ENCODE measurements at regions not wholly inside any gene's neighbourhood (a gene's known extent, or its start where the extent isn't known, plus 50 kb on each side); places are given as distances from the start of the nearest gene placed in this dataset.

GRCh38 chr6:145018027-145018426 is 717.3 kb downstream of the EPM2A start:
- H3K27me3 Mint-ChIP-seq (ENCODE audit: low read depth): peaks cover 3% of the 10 kb centered on the region
- peaks cover 5% of the 10 kb centered on the region for H3K4me1 Mint-ChIP-seq (ENCODE audit: low read depth)
- ATAC-seq (no peak), DNase-seq (no peak)
- no peak overlapping the region for H3K4me3 Mint-ChIP-seq
- no peaks in the 10 kb centered on the region for H3K9me3 Mint-ChIP-seq
- no peaks in the 10 kb centered on the region for H3K36me3 Mint-ChIP-seq (ENCODE audit: insufficient read depth)

GRCh38 chr6:145020114-145020513 is 715.2 kb downstream of the EPM2A start:
- no peaks in the 10 kb centered on the region for H3K9me3 Mint-ChIP-seq
- ATAC-seq (no peak), DNase-seq (no peak)
- peaks cover 4% of the 10 kb centered on the region for H3K27me3 Mint-ChIP-seq (ENCODE audit: low read depth)
- H3K4me1 Mint-ChIP-seq (ENCODE audit: low read depth): peaks cover 5% of the 10 kb centered on the region
- H3K4me3 Mint-ChIP-seq: no peak overlapping the region
- H3K36me3 Mint-ChIP-seq (ENCODE audit: insufficient read depth): no peaks in the 10 kb centered on the region

DNA sequence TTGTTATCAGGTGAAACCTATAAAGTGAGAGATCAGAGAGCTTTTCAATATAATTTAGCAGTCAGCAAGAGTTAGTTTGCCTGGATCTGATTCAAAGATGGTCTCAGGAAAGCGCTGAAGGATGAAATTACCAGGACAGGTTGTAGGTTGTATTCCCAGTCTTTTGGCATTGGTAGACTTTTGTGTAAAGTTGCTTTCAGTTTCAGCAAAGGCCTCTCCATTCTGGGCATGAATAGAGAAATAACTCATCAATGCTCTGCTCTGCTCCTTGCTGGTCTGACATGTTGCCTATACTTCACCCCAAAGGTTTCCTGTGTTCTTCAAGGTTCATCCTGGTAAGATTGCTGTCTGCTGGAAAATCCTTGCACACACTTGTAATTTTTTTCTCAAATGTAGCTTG is 714.8 kb downstream of the EPM2A start:
- DNase-seq: no peak
- Mint-ChIP-seq H3K9me3 (no peaks in the 10 kb centered on the region), H3K4me3 (no peak overlapping the region), H3K4me1 (ENCODE audit: low read depth) (peaks cover 5% of the 10 kb centered on the region), H3K36me3 (ENCODE audit: insufficient read depth) (no peaks in the 10 kb centered on the region), H3K27me3 (ENCODE audit: low read depth) (peaks cover 4% of the 10 kb centered on the region)
- no peak for ATAC-seq

DNA sequence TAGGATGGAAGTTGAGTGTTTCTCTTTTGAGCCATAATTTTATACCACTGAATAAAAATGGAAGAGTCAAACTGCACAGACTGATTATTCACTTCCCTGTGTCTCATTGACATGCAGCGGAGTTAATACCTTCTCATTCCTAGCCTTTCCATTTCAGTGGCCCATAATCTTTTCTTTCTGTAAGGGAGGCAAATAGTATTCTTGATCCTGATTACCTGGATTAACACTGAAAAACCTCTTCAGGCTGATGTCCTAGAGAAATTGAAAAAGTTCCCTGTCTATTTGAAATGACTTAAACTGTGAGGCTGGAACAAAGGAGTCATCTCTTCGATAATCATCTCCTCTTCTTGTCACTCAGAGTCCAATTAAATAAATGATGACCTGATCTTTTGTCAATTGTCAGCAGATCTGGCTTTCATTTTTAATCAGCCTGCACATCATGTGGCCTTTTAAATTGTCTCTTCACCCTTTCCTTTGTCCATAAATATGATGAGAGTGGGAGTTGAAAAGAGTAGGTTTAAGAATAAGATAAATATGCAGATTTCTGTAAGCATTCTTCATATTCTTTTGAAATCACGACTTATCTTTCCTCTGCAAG is 713.0 kb downstream of the EPM2A start:
- no peak for DNase-seq
- H3K9me3 Mint-ChIP-seq: no peaks in the 10 kb centered on the region
- no peak overlapping the region for H3K4me3 Mint-ChIP-seq
- peaks cover 7% of the 10 kb centered on the region for H3K27me3 Mint-ChIP-seq (ENCODE audit: low read depth)
- no peak for ATAC-seq
- no peaks in the 10 kb centered on the region for H3K36me3 Mint-ChIP-seq (ENCODE audit: insufficient read depth)
- no peaks in the 10 kb centered on the region for H3K4me1 Mint-ChIP-seq (ENCODE audit: low read depth)

GRCh38 chr6:145023116-145023726 is 712.1 kb downstream of the EPM2A start:
- H3K4me3 Mint-ChIP-seq: no peak overlapping the region
- no peak for ATAC-seq
- H3K9me3 Mint-ChIP-seq: no peaks in the 10 kb centered on the region
- no peaks in the 10 kb centered on the region for H3K36me3 Mint-ChIP-seq (ENCODE audit: insufficient read depth)
- peaks cover 16% of the 10 kb centered on the region for H3K27me3 Mint-ChIP-seq (ENCODE audit: low read depth)
- DNase-seq: no peak
- H3K4me1 Mint-ChIP-seq (ENCODE audit: low read depth): no peaks in the 10 kb centered on the region

GRCh38 chr6:145025488-145025887 is 709.8 kb downstream of the EPM2A start:
- ATAC-seq (no peak), DNase-seq (no peak)
- Mint-ChIP-seq H3K4me1 (ENCODE audit: low read depth) (no peaks in the 10 kb centered on the region), H3K27me3 (ENCODE audit: low read depth) (peaks cover 21% of the 10 kb centered on the region), H3K4me3 (no peak overlapping the region), H3K9me3 (no peaks in the 10 kb centered on the region), H3K36me3 (ENCODE audit: insufficient read depth) (no peaks in the 10 kb centered on the region)

- ATAC-seq (no peak), DNase-seq (no peak)
- no peak overlapping the region for H3K4me3 Mint-ChIP-seq
- H3K36me3 Mint-ChIP-seq (ENCODE audit: insufficient read depth): no peaks in the 10 kb centered on the region
- H3K9me3 Mint-ChIP-seq: no peaks in the 10 kb centered on the region
- H3K4me1 Mint-ChIP-seq (ENCODE audit: low read depth): no peaks in the 10 kb centered on the region
- H3K27me3 Mint-ChIP-seq (ENCODE audit: low read depth): peaks cover 20% of the 10 kb centered on the region
Observed at GRCh38 chr6:145026267-145026679, 709.0 kb downstream of the EPM2A start.

- DNase-seq: no peak
- H3K27me3 Mint-ChIP-seq (ENCODE audit: low read depth): peaks cover 17% of the 10 kb centered on the region
- H3K36me3 Mint-ChIP-seq (ENCODE audit: insufficient read depth): no peaks in the 10 kb centered on the region
- no peaks in the 10 kb centered on the region for H3K9me3 Mint-ChIP-seq
- H3K4me1 Mint-ChIP-seq (ENCODE audit: low read depth): no peaks in the 10 kb centered on the region
- ATAC-seq: no peak
- no peak overlapping the region for H3K4me3 Mint-ChIP-seq
Observed at GRCh38 chr6:145028144-145028818, 707.0 kb downstream of the EPM2A start.

- Mint-ChIP-seq H3K4me3 (no peak overlapping the region), H3K9me3 (no peaks in the 10 kb centered on the region), H3K36me3 (ENCODE audit: insufficient read depth) (no peaks in the 10 kb centered on the region), H3K27me3 (ENCODE audit: low read depth) (peaks cover 17% of the 10 kb centered on the region), H3K4me1 (ENCODE audit: low read depth) (no peaks in the 10 kb centered on the region)
- DNase-seq (no peak), ATAC-seq (no peak)
Observed at GRCh38 chr6:145031001-145031400, 704.3 kb downstream of the EPM2A start.

DNA sequence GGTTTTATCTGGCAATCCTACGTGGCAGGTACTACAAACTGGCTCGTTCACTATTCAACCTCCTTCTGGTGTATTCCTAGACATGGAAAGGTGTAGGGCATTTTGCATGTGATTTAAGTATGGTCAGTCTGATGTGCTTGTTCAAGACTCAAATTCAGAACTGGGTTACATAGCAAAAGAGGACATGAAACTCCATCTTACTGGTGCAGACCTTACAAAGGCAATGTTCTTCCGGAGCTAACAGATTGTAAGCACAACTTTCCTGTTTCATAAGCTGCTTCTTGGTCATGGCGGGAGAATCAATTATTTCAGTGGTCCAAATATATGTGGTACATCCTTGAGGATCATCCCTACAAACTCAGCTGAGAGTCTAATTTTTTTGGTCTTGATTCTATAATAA is 703.4 kb downstream of the EPM2A start:
- Mint-ChIP-seq H3K27me3 (ENCODE audit: low read depth) (peaks cover 15% of the 10 kb centered on the region), H3K36me3 (ENCODE audit: insufficient read depth) (no peaks in the 10 kb centered on the region), H3K4me3 (no peak overlapping the region), H3K9me3 (no peaks in the 10 kb centered on the region), H3K4me1 (ENCODE audit: low read depth) (no peaks in the 10 kb centered on the region)
- ATAC-seq (no peak), DNase-seq (no peak)

DNA sequence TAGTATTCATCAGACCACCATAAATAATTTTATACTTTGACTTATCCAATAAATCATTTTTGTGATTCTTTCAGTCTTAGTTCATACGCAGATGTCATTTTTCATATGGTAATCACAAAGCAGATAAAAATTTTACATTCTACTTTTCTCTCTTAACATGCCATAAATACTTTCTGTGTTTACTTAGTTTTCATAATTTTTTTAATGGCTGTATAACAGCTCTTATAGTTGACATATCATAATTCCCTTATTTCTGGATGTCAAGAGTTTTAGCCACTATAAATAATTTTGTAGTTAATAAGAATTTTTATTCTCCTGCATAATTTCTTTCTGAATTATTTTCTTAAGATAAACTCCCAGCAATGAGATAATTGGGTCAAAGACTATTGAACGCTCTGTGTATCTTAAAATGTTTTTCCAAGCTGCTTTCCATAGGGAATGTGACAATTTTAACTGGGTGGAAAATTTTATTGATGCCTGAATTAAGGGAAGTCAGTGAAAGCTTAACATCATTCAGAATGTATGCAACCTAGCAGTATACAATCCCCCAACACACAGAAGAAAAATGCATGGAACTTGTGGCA is 702.7 kb downstream of the EPM2A start:
- Mint-ChIP-seq H3K36me3 (ENCODE audit: insufficient read depth) (no peaks in the 10 kb centered on the region), H3K4me3 (no peak overlapping the region), H3K27me3 (ENCODE audit: low read depth) (peaks cover 11% of the 10 kb centered on the region), H3K9me3 (no peaks in the 10 kb centered on the region), H3K4me1 (ENCODE audit: low read depth) (no peaks in the 10 kb centered on the region)
- ATAC-seq (no peak), DNase-seq (no peak)

DNA sequence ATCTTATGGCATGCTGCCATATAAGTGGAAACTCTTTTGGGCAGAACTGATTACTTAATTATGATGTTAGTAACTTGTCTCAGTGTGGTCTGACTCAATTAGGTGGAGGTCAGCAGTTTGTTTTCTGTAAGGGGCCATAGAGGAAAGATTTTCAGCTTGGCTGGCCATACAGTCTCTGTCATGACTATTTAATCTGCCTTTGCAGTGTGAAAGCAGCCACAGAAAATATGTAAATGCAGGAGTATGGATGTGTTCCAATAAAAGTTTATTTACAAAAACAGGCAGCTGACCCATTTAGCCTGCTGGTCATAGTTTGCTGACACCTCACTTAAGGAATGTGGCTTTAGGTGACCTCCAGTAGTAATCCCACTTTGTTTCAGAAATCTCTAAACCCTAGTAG is 700.7 kb downstream of the EPM2A start:
- no peak for DNase-seq
- Mint-ChIP-seq H3K27me3 (ENCODE audit: low read depth) (peaks cover 4% of the 10 kb centered on the region), H3K4me1 (ENCODE audit: low read depth) (no peaks in the 10 kb centered on the region), H3K36me3 (ENCODE audit: insufficient read depth) (no peaks in the 10 kb centered on the region), H3K4me3 (no peak overlapping the region), H3K9me3 (no peaks in the 10 kb centered on the region)
- ATAC-seq: no peak

- Mint-ChIP-seq H3K4me3 (no peak overlapping the region), H3K27me3 (ENCODE audit: low read depth) (peaks cover 3% of the 10 kb centered on the region), H3K4me1 (ENCODE audit: low read depth) (no peaks in the 10 kb centered on the region), H3K9me3 (no peaks in the 10 kb centered on the region), H3K36me3 (ENCODE audit: insufficient read depth) (no peaks in the 10 kb centered on the region)
- ATAC-seq (no peak), DNase-seq (no peak)
Observed at GRCh38 chr6:145036236-145036635, 699.1 kb downstream of the EPM2A start.

- Mint-ChIP-seq H3K36me3 (ENCODE audit: insufficient read depth) (no peaks in the 10 kb centered on the region), H3K27me3 (ENCODE audit: low read depth) (peaks cover 3% of the 10 kb centered on the region), H3K4me3 (no peak overlapping the region), H3K4me1 (ENCODE audit: low read depth) (no peaks in the 10 kb centered on the region), H3K9me3 (no peaks in the 10 kb centered on the region)
- ATAC-seq (no peak), DNase-seq (no peak)
Observed at GRCh38 chr6:145036848-145037567, 698.3 kb downstream of the EPM2A start.

All from activated T-cell treated with anti-CD3 and anti-CD28 coated beads, Interleukin-2, amount 50 U/mL, for 4 hours (primary cell).